ENCODE measurements at regions not wholly inside any gene's neighbourhood (a gene's known extent, or its start where the extent isn't known, plus 50 kb on each side); places are given as distances from the start of the nearest gene placed in this dataset.
"Not testable (repeated sequence)": the region's sequence is repeated elsewhere in the genome, so short reads cannot be mapped to it uniquely, and the experiment has no call there.

DNA sequence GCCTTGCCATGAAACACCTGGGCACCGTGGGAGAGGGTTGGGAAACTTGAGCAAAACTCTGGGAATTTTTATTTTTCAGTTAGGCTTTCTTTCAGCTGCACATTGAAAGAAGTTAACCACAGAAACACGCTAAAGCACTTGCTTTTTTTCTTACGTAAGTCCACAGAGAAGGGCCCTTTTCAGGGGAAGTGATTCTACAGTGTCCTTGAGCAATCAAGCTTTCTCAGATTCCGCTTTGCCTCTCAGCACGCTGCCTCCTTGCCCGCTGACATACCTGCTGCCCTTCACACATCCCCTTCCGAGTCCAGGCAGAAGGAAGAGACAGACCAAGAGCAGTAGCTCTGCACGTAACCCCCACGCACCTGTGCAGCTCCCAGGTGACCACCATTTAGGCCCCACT, 135.5 kb upstream of the MYT1L start:
- no peak for DNase-seq (ENCODE audit: low read depth)

- DNase-seq (ENCODE audit: low read depth), result no peak
Observed at GRCh38 chr2:2464643-2465042, 133.6 kb upstream of the MYT1L start.

GRCh38 chr2:2464094-2464493, 133.0 kb upstream of the MYT1L start:
- no peak for DNase-seq (ENCODE audit: low read depth)

DNA sequence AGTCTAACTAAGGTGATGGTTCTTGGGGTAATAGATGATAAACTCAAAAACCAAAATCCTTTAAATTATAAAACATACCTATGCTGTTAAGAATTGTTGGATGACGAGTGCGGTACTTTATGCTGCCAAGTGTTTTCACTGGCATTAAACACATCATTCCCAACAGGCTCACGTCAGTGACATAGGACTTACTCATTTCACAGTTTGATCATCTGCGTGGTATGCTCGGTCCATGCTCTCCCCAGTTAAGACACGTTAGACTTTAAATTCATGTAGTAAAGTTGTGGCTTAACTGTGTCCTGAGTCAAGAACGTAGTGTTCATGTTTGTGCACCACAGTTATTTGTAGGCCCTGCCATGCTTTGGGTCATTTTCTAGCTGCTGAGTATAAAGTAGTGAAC, 125.6 kb upstream of the MYT1L start:
- DNase-seq (ENCODE audit: low read depth), result no peak

DNA sequence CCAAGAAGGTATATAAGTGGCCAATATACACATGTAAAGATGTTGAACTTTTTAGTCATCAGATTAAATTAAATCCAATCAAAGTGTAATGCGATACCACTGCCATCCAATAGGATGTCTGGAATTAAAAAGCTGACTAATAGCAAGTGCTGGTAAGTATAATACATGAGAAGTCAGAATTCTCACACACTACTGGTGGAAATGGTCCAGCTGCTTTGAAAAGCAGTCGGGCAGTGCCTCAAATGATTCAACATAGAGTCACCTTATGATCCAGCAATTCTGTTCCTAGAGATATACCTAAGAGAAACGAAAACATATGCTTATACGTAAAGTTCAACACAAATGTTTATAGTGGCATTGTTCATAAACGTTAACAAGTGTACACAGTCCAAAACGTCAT, 124.1 kb upstream of the MYT1L start:
- no peak for DNase-seq (ENCODE audit: low read depth)

GRCh38 chr2:2452961-2453360, 121.9 kb upstream of the MYT1L start:
- DNase-seq (ENCODE audit: low read depth), result no peak

DNA sequence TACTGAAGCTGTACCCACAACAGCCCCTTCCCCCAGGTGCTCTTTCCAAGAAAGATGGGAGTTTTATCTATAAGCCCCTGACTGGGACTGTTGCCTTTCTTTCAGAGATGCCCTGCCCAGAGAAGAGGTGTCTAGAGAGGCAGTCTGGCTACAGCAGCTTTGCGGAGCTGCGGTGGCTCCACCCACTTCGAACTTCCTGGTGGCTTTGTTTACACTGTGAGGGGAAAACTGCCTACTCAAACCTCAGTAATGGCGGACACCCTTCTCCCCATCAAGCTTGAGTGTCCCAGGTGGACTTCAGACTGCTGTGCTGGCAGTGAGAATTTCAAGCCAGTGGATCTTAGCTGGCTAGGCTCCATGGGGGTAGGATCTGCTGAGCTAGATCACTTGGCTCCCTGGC, 120.2 kb upstream of the MYT1L start:
- not testable (repeated sequence) for DNase-seq (ENCODE audit: low read depth)

GRCh38 chr2:2448178-2448577, 117.1 kb upstream of the MYT1L start:
- DNase-seq (ENCODE audit: low read depth), result no peak

GRCh38 chr2:2422621-2423020, 91.5 kb upstream of the MYT1L start:
- DNase-seq (ENCODE audit: low read depth), result no peak

DNA sequence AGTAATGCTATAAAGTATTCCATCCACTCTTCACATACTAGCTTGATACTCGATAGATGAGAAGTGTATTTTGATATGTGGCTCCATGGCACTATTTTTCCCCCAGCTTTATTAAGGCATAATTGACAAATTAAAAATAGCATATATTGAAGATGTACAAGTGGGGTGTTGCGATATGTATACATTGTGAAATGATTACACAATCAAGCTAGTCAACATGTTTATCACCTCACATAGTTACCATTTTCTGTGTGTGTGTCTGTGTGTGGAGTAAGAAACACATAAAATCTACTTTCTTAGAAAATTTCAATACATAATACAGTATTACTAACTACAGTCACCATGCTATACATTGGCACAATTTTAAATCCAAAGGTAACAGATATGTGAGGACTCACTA, 82.5 kb upstream of the MYT1L start:
- no peak for DNase-seq (ENCODE audit: low read depth)

- DNase-seq (ENCODE audit: low read depth), result no peak
Observed at GRCh38 chr2:2410987-2411386, 79.9 kb upstream of the MYT1L start.

DNA sequence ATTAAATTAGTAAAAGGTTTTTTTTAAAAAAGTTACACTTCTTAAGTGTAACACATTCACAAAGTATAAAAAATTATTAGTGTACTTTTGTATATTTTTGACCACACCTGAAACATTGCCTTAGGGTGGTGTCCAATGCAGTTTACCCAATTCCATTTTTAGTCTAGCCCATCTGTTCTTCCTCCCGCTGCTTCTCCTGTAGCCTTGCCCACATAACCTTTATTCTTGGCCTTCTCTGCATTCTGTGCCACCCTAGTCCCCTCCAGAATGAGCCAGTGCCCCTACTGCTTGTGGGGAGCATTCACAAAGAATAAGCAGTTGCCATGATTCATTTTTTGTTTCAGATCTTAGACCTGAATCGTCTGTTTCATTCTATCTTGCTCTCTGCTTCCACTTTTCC, 78.4 kb upstream of the MYT1L start:
- no peak for DNase-seq (ENCODE audit: low read depth)

DNA sequence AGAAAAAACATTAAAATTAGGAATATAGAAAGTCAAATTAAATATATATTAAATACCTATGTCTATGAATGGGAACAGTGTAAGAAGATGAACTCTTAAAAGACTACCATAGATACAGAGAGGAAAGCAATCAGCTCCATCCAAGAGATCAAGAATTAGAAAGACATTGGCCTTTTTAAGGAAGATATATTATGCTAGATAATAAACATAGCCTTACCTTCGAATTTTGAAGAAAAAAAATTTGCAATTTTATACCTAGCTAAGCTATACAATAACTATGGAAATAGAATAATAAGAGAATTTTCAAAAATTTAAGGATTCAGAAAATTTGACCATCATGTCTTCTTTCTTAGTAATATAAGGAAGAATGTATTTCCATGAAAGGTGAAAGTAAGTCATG, 74.7 kb upstream of the MYT1L start:
- no peak for DNase-seq (ENCODE audit: low read depth)

- DNase-seq (ENCODE audit: low read depth), result no peak
Observed at GRCh38 chr2:2400286-2401038, 69.4 kb upstream of the MYT1L start.

- DNase-seq (ENCODE audit: low read depth), result no peak
Observed at GRCh38 chr2:2399396-2399795, 68.3 kb upstream of the MYT1L start.

GRCh38 chr2:2392332-2392731, 61.3 kb upstream of the MYT1L start:
- DNase-seq (ENCODE audit: low read depth), result no peak

DNA sequence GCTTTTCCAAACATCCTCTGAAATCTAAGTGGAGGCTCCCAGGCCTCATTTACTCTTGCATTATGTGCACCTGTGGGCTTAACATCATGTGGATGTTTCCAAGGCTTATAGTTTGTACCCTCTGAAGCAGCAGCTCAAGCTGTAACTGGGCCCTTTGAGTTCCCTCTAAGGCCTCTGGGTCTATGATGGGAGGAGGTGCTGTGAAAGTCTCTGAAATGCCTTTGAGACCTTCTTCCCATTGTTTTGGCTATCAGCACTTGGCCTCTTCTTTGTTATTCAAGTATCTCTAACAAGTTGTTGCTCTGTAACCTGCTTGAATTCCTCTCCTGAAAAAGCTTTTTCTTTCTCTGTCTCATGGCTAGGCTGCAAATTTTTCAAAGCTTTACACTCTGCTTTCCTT, 58.1 kb upstream of the MYT1L start:
- no peak for DNase-seq (ENCODE audit: low read depth)
